ENCODE measurements at regions not wholly inside any gene's neighbourhood (a gene's known extent, or its start where the extent isn't known, plus 50 kb on each side); places are given as distances from the start of the nearest gene placed in this dataset.

GRCh38 chr15:37715101-37715500, 219.3 kb upstream of the TMCO5A start:
- no peak for DNase-seq

- DNase-seq, result no peak
These were observed 214.2 kb upstream of the TMCO5A start for GRCh38 chr15:37720267-37720666.

- no peak for DNase-seq
These were observed 203.2 kb upstream of the TMCO5A start for GRCh38 chr15:37731146-37731746.

- DNase-seq, result no peak
These were observed 200.8 kb upstream of the TMCO5A start for GRCh38 chr15:37733628-37734027.

- DNase-seq, result no peak
These were observed 193.8 kb upstream of the TMCO5A start for GRCh38 chr15:37740623-37741141.

- DNase-seq, result no peak
These were observed 190.6 kb upstream of the TMCO5A start for GRCh38 chr15:37743826-37744225.

- DNase-seq, result no peak
These were observed 189.9 kb upstream of the TMCO5A start for GRCh38 chr15:37744521-37744920.

GRCh38 chr15:37751401-37751800, 183.0 kb upstream of the TMCO5A start:
- DNase-seq, result no peak

- no peak for DNase-seq
These were observed 178.0 kb upstream of the TMCO5A start for GRCh38 chr15:37756407-37756806.

- no peak for DNase-seq
These were observed 176.0 kb upstream of the TMCO5A start for GRCh38 chr15:37758412-37758811.

- DNase-seq, result no peak
These were observed 169.7 kb upstream of the TMCO5A start for GRCh38 chr15:37764733-37765191.

- no peak for DNase-seq
These were observed 168.7 kb upstream of the TMCO5A start for GRCh38 chr15:37765786-37766185.

GRCh38 chr15:37767841-37768455, 166.5 kb upstream of the TMCO5A start:
- no peak for DNase-seq

- DNase-seq, result no peak
These were observed 163.0 kb upstream of the TMCO5A start for GRCh38 chr15:37771465-37771864.

GRCh38 chr15:37773111-37773860, 161.2 kb upstream of the TMCO5A start:
- no peak for DNase-seq

GRCh38 chr15:37774961-37775360, 159.5 kb upstream of the TMCO5A start:
- no peak for DNase-seq

GRCh38 chr15:37777006-37777405, 157.4 kb upstream of the TMCO5A start:
- DNase-seq, result no peak

- no peak for DNase-seq
These were observed 151.2 kb upstream of the TMCO5A start for GRCh38 chr15:37783290-37783689.

- no peak for DNase-seq
These were observed 146.1 kb upstream of the TMCO5A start for GRCh38 chr15:37788330-37788729.

- no peak for DNase-seq
These were observed 145.6 kb upstream of the TMCO5A start for GRCh38 chr15:37788767-37789396.

GRCh38 chr15:37789397-37789786, 145.0 kb upstream of the TMCO5A start:
- no peak for DNase-seq

GRCh38 chr15:37789881-37790280, 144.6 kb upstream of the TMCO5A start:
- DNase-seq, result no peak

GRCh38 chr15:37791693-37792092, 142.7 kb upstream of the TMCO5A start:
- DNase-seq, result no peak

Measured in skin of body (tissue), 1 donor.